Renal cortical epithelial cell (primary cell): ENCODE measurements at regions not wholly inside any gene's neighbourhood (a gene's known extent, or its start where the extent isn't known, plus 50 kb on each side); places are given as distances from the start of the nearest gene placed in this dataset.
"Not testable (repeated sequence)": the region's sequence is repeated elsewhere in the genome, so short reads cannot be mapped to it uniquely, and the experiment has no call there.

Source experiments
- DNase-seq: peaks from one replicate; pipeline ENCODE4 v3.0.0-alpha.2; 2011; ENCODE audit warnings: low read depth

- peak; percentile 69 for DNase-seq
Measured at GRCh38 chr4:127364911-127365310, 267.8 kb upstream of the INTU start.

- DNase-seq, result peak; percentile 17
Measured at GRCh38 chr4:127370604-127371003, 262.2 kb upstream of the INTU start.

GRCh38 chr4:127379499-127379898 lies 253.3 kb upstream of the INTU start:
- DNase-seq, result no peak

- not testable (repeated sequence) for DNase-seq
Measured at GRCh38 chr4:127379948-127380347, 252.8 kb upstream of the INTU start.

- DNase-seq, result no peak
Measured at GRCh38 chr4:127383666-127384065, 249.1 kb upstream of the INTU start.

- no peak for DNase-seq
Measured at GRCh38 chr4:127394516-127394915, 238.2 kb upstream of the INTU start.

GRCh38 chr4:127400276-127400675 lies 232.5 kb upstream of the INTU start:
- no peak for DNase-seq

GRCh38 chr4:127400731-127401346 lies 231.9 kb upstream of the INTU start:
- peak; percentile 64 for DNase-seq

GRCh38 chr4:127403471-127404084 lies 229.2 kb upstream of the INTU start:
- peak; percentile 2 for DNase-seq

- DNase-seq, result no peak
Measured at GRCh38 chr4:127406187-127406586, 226.6 kb upstream of the INTU start.

GRCh38 chr4:127407572-127407971 lies 225.2 kb upstream of the INTU start:
- DNase-seq, result not testable (repeated sequence)

GRCh38 chr4:127410201-127410600 lies 222.6 kb upstream of the INTU start:
- DNase-seq, result no peak

GRCh38 chr4:127410644-127411043 lies 222.1 kb upstream of the INTU start:
- peak; percentile 1 for DNase-seq

- no peak for DNase-seq
Measured at GRCh38 chr4:127414951-127415606, 217.7 kb upstream of the INTU start.

- no peak for DNase-seq
Measured at GRCh38 chr4:127416115-127416514, 216.6 kb upstream of the INTU start.

- DNase-seq, result peak; percentile 2
Measured at GRCh38 chr4:127417885-127418535, 214.7 kb upstream of the INTU start.

- DNase-seq, result no peak
Measured at GRCh38 chr4:127419431-127419830, 213.3 kb upstream of the INTU start.

- no peak for DNase-seq
Measured at GRCh38 chr4:127421437-127421836, 211.3 kb upstream of the INTU start.

- DNase-seq, result no peak
Measured at GRCh38 chr4:127425202-127425845, 207.4 kb upstream of the INTU start.

GRCh38 chr4:127425851-127426250 lies 206.9 kb upstream of the INTU start:
- no peak for DNase-seq

- no peak for DNase-seq
Measured at GRCh38 chr4:127441571-127441970, 191.2 kb upstream of the INTU start.

- no peak for DNase-seq
Measured at GRCh38 chr4:127445471-127445870, 187.3 kb upstream of the INTU start.
